Nucleus accumbens (tissue), 56 donors: ENCODE measurements at regions not wholly inside any gene's neighbourhood (a gene's known extent, or its start where the extent isn't known, plus 50 kb on each side); places are given as distances from the start of the nearest gene placed in this dataset.
"Not testable (repeated sequence)": the region's sequence is repeated elsewhere in the genome, so short reads cannot be mapped to it uniquely, and the experiment has no call there.

ENCODE experiments used
- DNase-seq, 56 donors: peaks; one replicate each; lab custom pipeline; 2025; lab: John Stamatoyannopoulos, UW

DNA sequence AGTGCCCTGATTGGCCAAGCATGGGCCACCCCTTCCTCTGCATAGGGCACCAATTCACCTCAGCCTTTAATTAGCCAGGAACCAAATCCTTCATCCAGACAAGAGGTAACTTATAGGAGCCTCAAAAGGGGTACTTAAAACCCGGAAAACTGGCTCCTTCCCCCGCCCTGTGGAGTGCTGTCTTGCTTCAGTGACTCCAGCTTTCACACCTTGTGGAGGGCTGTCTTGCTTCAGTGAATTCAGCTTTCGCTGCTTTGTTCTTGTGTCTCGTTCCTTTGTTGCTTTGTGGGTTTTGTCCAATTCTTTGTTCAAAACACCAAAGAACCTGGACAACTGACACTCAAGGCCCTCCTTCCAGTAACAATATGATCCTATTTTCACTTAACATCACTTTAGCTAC, 82.2 kb upstream of the FRG1 start:
- DNase-seq = no peak

DNA sequence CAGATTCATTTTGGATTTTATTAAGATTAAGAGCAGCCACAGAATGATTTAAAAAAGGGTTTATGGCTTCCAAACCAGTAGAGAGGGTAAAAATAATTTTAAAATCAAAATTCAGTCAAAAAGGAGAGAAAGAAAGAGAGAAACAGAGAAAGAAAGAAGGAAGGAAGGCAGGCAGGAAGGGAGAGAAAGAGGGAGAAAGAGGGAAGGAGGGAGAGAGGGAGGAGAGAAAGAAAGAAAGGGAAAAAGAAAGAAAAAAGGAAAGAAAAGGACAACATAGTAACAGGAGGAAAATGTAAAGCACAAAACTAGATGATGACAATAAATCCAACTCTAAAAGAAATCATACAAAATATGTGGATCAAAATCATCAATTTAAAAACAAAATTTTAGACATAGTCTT, 79.6 kb upstream of the FRG1 start:
- no peak for DNase-seq

DNA sequence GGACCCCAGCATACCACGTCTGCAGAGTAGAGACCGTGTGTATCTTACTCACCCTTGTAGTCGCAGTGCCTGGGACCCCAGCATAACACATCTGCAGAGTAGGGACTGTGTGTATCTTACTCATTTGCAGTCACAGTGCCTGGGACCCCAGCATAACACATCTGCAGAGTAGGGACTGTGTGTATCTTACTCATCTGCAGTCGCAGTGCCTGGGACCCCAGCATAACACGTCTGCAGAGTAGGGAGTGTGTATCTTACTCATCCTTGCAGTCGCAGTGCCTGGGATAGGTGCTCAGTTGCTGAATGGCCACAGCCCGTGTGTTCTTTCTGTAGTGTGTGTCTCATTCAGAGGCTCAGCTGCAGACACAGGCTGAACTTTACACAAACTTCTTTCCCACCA, 71.4 kb upstream of the FRG1 start:
- no peak for DNase-seq

GRCh38 chr4:189870511-189871234, 70.0 kb upstream of the FRG1 start:
- DNase-seq = no peak

DNA sequence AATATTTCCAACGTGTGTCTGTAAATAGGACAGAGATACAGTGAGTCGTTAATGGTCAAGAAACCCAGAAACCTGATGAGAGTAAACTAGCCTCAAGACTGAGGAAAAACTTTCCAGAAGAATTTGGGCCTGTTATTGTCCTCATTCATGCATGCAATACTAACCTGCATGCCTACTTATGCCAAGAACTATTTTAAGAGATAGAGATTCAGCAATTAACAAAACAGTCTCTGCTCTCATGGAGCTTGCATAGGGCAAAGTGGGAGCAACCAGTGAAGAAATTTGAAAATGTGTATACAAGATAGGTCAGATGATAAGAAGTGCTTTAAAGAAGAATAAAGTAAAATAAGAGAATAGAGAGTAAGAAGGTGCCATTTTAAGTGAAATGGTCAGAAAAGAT, 66.1 kb upstream of the FRG1 start:
- no peak for DNase-seq

DNA sequence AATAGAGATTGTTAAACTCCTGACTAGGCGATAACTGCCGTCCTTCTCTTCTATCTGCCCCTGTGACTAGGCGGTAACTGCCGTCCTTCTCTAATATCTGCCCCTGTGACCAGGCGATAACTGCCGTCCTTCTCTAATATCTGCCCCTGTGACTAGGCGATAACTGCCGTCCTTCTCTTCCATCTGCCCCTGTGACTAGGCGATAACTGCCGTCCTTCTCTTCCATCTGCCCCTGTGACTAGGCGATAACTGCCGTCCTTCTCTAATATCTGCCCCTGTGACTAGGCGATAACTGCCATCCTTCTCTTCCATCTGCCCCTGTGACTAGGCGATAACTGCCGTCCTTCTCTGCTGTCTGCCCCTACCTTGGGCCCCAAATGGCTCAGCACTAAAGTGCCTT, 59.5 kb upstream of the FRG1 start:
- not testable (repeated sequence) for DNase-seq

DNA sequence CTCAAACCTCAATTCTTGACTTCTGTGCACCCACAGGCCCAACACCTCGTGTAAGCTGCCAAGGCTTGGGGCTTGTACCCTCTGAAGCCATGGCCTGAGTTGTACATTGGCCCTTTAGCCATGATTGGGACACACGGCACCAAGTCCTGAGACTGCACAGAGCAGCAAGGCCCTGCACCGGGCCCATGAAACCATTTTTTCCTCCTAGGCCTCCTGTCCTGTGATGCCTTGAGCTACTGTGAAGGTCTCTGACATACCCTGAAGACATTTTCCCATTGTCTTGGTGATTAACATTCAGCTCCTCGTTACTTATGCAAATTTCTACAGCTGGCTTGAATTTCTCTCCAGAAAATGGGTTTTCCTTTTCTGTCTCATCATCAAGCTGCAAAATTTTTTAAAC, 52.3 kb upstream of the FRG1 start:
- not testable (repeated sequence) for DNase-seq
